Natural killer cell treated with Interleukin-12 subunit alpha and Interleukin-12 subunit beta and Interleukin-15 and Interleukin-18, amount 100 ng/mL, for 72 hours (primary cell): ENCODE measurements at regions not wholly inside any gene's neighbourhood (a gene's known extent, or its start where the extent isn't known, plus 50 kb on each side); places are given as distances from the start of the nearest gene placed in this dataset.

Source experiments
- ATAC-seq, 2 donors: fragments of 150-1000 bp; cut with Tn5 transposase in 1 of 2; sonication (Bioruptor Pico), chemical (Tn5 transposase) in 1 of 2; 2 replicates each; pipeline ENCODE4 v1.10.0; 2021
- DNase-seq: peaks from one replicate; pipeline ENCODE4 v3.0.0; 2022; ENCODE audit warnings: low spot score
- H3K27ac Mint-ChIP-seq, 2 donors: 1 replicate in 1 of 2; 2 replicates in 1 of 2; pipeline ENCODE4 v1.8.0; 2022; ENCODE audit warnings: mixed read lengths in 2 of 2, mild to moderate bottlenecking in 1 of 2, moderate library complexity in 1 of 2
- H3K27me3 Mint-ChIP-seq, 2 donors: 1 replicate in 1 of 2; 2 replicates in 1 of 2; pipeline ENCODE4 v1.8.0; 2022; ENCODE audit warnings: mixed read lengths in 2 of 2
- H3K36me3 Mint-ChIP-seq: one replicate; pipeline ENCODE4 v1.8.0; 2022; ENCODE audit warnings: mixed read lengths
- H3K4me1 Mint-ChIP-seq, 2 donors: 1 replicate in 1 of 2; 2 replicates in 1 of 2; pipeline ENCODE4 v1.8.0; 2022; ENCODE audit warnings: low read depth in 2 of 2, mixed read lengths in 2 of 2, mild to moderate bottlenecking in 1 of 2
- H3K4me3 Mint-ChIP-seq: one replicate; pipeline ENCODE4 v1.8.0; 2022; ENCODE audit warnings: mixed read lengths
- H3K9me3 Mint-ChIP-seq: 2 replicates; pipeline ENCODE4 v1.8.0; 2022; ENCODE audit warnings: mixed read lengths

DNA sequence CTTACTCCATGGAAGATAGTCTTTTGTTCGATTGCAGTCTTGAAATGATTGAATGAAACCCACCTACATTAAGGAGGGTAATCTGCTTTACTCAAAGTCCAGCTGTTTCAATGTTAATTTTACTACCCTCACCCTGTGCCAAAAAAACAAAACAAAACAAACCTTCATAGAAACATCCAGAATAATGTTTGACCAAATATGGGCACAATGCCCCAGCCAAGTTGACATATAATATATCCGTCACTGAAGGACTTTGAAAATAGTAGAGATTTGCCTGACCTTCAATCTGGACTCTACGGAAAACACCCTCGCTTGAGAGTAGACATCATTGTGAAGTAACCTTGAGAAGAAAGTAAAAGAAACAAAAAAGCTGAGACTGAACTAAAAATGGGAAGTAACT lies 550.5 kb upstream of the SMIM31 start:
- Mint-ChIP-seq H3K4me1 (no peaks in the 10 kb centered on the region), H3K4me3 (no peak overlapping the region), H3K27me3 (no peaks in the 10 kb centered on the region), H3K27ac (no peak overlapping the region), H3K36me3 (no peaks in the 10 kb centered on the region), H3K9me3 (peaks cover 16% of the 10 kb centered on the region)
- no peak for DNase-seq
- no peak for ATAC-seq

DNA sequence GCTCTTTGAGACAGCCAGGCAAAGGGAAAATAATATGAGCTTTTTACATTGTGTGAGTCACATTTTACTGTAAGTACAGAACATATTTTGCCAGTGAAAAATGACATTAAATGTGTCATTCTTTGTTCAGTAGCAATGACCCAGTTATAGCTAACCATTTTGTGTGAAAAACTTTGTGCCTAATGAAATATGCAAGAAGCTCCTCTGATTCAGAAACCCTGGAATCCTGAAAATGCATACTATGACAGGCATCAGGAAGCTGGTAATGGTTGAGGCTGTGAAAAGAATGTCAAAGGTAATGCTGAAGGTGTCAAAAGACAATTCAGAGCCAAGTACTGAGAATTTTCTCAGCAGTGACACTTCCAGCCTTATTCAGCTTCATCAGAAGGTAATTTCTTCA lies 549.5 kb upstream of the SMIM31 start:
- H3K36me3 Mint-ChIP-seq = no peaks in the 10 kb centered on the region
- peaks cover 19% of the 10 kb centered on the region for H3K9me3 Mint-ChIP-seq
- no peak for ATAC-seq
- no peak overlapping the region for H3K27ac Mint-ChIP-seq
- H3K27me3 Mint-ChIP-seq = no peaks in the 10 kb centered on the region
- no peak overlapping the region for H3K4me3 Mint-ChIP-seq
- H3K4me1 Mint-ChIP-seq = no peaks in the 10 kb centered on the region
- no peak for DNase-seq

DNA sequence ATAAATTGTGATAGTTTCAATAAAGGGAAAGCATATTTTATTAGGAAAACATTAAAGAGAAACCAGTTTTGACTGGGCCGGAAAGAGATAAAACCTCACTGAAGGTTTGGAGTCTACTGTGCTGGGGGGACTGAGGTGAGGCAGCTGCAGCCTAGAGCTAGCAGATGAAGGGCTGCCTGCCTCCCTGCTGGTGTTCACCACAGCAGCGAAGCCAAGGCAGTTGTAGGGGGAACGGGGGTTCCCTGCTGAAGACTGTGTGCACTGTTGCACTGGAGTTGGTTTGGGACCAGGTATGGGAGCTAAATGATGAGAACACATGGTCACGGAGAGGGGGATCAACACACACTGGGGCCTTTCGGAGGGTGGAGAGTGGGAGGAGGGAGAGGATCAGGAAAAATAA lies 546.5 kb upstream of the SMIM31 start:
- DNase-seq = no peak
- no peaks in the 10 kb centered on the region for H3K36me3 Mint-ChIP-seq
- no peak overlapping the region for H3K27ac Mint-ChIP-seq
- H3K4me3 Mint-ChIP-seq = no peak overlapping the region
- ATAC-seq = no peak
- peaks cover 10% of the 10 kb centered on the region for H3K9me3 Mint-ChIP-seq
- H3K27me3 Mint-ChIP-seq = no peaks in the 10 kb centered on the region
- H3K4me1 Mint-ChIP-seq = no peaks in the 10 kb centered on the region

DNA sequence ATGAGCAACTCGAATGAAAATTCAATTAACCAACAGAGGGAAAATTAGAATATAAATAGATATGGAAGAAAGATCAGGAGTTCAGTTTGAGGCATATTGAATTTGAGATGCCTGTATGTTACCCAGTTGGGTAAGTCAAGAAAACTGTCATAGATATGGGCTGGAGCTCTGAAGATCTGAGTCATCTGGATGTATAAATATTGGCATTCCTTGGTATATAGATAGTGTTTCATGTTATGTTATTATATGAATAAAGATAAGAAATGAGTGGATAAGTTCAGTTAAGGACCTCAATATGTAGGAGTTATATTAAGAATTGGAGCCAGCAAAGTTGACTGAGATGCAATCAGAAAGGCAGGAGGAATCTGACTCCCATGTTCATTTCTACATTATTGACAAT lies 543.6 kb upstream of the SMIM31 start:
- DNase-seq (no peak), ATAC-seq (no peak)
- Mint-ChIP-seq H3K27ac (no peak overlapping the region), H3K4me3 (no peak overlapping the region), H3K27me3 (no peaks in the 10 kb centered on the region), H3K9me3 (peaks cover 3% of the 10 kb centered on the region), H3K4me1 (no peaks in the 10 kb centered on the region), H3K36me3 (no peaks in the 10 kb centered on the region)

DNA sequence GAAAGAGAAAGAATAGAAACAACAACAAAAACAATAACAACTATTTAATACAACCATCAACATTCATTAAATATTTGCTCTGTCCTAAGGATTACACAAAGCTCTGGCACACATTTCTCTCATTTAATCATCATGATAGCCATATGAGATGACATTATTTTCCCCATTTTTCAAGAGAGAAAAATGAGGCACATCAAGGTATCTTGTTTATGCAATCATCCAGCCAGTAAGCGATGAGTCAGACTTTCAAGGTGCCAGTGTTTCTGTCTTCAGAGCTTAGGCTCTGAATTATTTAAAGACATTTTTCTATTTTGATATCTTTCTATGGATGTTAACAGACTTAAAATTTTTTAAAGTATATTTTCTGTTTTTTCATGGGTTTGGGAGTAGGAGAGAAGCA lies 541.8 kb upstream of the SMIM31 start:
- ATAC-seq = no peak
- peaks cover 3% of the 10 kb centered on the region for H3K9me3 Mint-ChIP-seq

DNA sequence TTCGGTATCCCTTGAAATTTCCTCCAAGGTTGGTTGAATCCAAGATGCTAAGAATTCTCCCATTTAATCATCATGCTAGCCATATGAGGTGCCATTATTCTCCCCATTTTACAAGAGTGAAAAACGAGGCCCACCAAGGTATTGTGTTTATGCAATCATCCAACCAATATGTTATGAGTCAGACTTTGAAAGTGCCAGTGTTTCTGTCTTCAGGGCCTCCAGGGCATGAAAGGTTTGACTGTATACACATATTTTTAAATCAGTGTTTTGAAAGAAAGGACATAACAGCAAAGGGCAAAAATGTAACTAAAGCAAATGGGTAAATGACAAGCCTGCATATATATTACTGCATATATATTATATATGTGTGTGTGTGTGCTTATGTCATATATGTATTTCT lies 541.2 kb upstream of the SMIM31 start:
- Mint-ChIP-seq H3K27ac (no peak overlapping the region), H3K4me1 (no peaks in the 10 kb centered on the region), H3K4me3 (no peak overlapping the region), H3K36me3 (no peaks in the 10 kb centered on the region), H3K27me3 (no peaks in the 10 kb centered on the region), H3K9me3 (peaks cover 3% of the 10 kb centered on the region)
- no peak for ATAC-seq
- no peak for DNase-seq

More for the DNA sequence above, 541.8 kb upstream of the SMIM31 start:
- Mint-ChIP-seq H3K4me1 (no peaks in the 10 kb centered on the region), H3K36me3 (no peaks in the 10 kb centered on the region), H3K27ac (no peak overlapping the region), H3K27me3 (no peaks in the 10 kb centered on the region), H3K4me3 (no peak overlapping the region)
- no peak for DNase-seq

DNA sequence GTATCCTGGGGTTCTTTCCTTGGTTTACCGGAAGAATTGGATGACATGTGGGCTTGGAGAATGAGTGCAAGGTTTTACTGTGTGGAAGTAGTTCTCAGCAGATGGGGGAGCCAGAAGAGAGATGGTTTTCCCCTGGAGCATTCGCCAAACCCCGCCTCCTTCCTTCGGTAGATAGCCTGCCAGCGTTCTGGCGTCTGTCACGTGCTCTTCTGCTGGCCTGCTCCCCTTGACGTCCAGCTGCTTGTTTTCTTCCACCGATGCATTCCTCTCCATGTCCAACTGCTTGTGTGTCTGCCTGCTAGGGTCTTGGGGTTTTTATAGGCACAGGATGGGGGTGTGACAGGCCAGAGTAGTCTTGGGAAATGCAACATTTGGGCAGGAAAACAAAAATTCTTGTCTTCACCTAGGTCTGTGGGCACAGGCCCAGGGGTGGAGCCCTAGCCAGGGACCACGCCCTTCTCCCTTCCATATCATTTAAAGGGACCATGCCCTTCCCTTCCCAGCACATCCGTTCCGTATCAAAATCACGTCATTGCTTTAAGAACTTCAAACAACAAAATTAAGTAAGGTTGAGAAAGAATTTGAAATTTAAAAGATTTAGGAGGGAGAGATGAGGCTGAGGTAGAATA lies 538.7 kb upstream of the SMIM31 start:
- Mint-ChIP-seq H3K4me1 (no peaks in the 10 kb centered on the region), H3K9me3 (peaks cover 4% of the 10 kb centered on the region), H3K27ac (no peak overlapping the region), H3K36me3 (no peaks in the 10 kb centered on the region), H3K4me3 (no peak overlapping the region), H3K27me3 (no peaks in the 10 kb centered on the region)
- ATAC-seq (no peak), DNase-seq (no peak)

DNA sequence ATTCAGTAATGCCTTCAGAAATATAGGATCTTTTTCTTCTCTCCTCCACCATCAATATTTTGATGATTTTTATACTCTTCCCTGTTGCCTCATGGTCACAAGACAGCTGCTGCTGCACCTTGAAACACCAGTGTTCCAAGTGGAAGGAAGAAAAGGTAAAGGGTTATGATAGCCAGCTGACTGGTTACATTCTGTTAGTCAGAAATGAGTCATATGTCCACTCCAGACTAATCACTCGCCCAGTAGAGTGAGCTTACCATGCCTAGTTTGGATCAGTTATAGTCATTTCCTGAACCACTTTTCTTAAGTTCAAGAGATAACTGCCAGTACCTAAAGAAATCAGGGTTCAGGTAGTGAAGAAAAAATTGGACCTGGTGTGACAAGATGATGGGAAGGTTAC lies 532.3 kb upstream of the SMIM31 start:
- DNase-seq (no peak), ATAC-seq (no peak)
- no peaks in the 10 kb centered on the region for H3K36me3 Mint-ChIP-seq
- H3K9me3 Mint-ChIP-seq = peaks cover 8% of the 10 kb centered on the region
- no peaks in the 10 kb centered on the region for H3K27me3 Mint-ChIP-seq
- no peak overlapping the region for H3K4me3 Mint-ChIP-seq
- no peak overlapping the region for H3K27ac Mint-ChIP-seq
- H3K4me1 Mint-ChIP-seq = no peaks in the 10 kb centered on the region

- Mint-ChIP-seq H3K9me3 (peaks cover 6% of the 10 kb centered on the region), H3K27me3 (no peaks in the 10 kb centered on the region), H3K4me1 (no peaks in the 10 kb centered on the region), H3K4me3 (no peak overlapping the region), H3K27ac (no peak overlapping the region), H3K36me3 (no peaks in the 10 kb centered on the region)
- DNase-seq (no peak), ATAC-seq (no peak)
These were observed 529.1 kb upstream of the SMIM31 start for GRCh38 chr4:164224871-164225270.

DNA sequence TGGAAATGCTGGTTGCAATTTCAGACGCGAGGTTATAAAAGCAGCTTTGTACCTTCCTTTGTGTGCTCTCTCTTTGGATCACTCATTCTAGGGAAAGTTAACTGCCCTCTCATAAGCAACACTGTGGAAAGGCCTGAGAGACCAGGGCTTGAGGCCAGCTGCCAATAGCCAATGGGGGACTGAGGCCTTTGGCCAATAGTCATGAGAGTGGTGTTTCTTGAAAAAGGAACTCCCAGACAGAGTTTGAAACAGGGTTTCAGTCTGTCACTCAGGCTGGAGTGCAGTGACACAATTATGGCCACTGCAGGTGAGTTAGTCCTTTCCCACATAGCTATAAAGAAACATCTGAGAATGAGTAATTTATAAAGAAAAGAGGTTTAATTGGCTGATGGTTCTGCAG lies 524.7 kb upstream of the SMIM31 start:
- no peaks in the 10 kb centered on the region for H3K36me3 Mint-ChIP-seq
- no peak overlapping the region for H3K4me3 Mint-ChIP-seq

GRCh38 chr4:164239433-164239832 lies 514.5 kb upstream of the SMIM31 start:
- H3K27ac Mint-ChIP-seq = no peak overlapping the region
- no peaks in the 10 kb centered on the region for H3K4me1 Mint-ChIP-seq
- no peak for DNase-seq
- no peaks in the 10 kb centered on the region for H3K36me3 Mint-ChIP-seq
- no peaks in the 10 kb centered on the region for H3K27me3 Mint-ChIP-seq
- no peak overlapping the region for H3K4me3 Mint-ChIP-seq
- peaks cover 12% of the 10 kb centered on the region for H3K9me3 Mint-ChIP-seq
- no peak for ATAC-seq

More for the DNA sequence above, 524.7 kb upstream of the SMIM31 start:
- DNase-seq = no peak
- Mint-ChIP-seq H3K4me1 (no peaks in the 10 kb centered on the region), H3K9me3 (peaks cover 3% of the 10 kb centered on the region), H3K27ac (no peak overlapping the region), H3K27me3 (no peaks in the 10 kb centered on the region)
- ATAC-seq = no peak

- Mint-ChIP-seq H3K4me3 (no peak overlapping the region), H3K36me3 (no peaks in the 10 kb centered on the region), H3K4me1 (no peaks in the 10 kb centered on the region), H3K9me3 (peaks cover 12% of the 10 kb centered on the region), H3K27me3 (no peaks in the 10 kb centered on the region), H3K27ac (no peak overlapping the region)
- DNase-seq = no peak
- ATAC-seq = no peak
These were observed 514.0 kb upstream of the SMIM31 start for GRCh38 chr4:164239976-164240375.

DNA sequence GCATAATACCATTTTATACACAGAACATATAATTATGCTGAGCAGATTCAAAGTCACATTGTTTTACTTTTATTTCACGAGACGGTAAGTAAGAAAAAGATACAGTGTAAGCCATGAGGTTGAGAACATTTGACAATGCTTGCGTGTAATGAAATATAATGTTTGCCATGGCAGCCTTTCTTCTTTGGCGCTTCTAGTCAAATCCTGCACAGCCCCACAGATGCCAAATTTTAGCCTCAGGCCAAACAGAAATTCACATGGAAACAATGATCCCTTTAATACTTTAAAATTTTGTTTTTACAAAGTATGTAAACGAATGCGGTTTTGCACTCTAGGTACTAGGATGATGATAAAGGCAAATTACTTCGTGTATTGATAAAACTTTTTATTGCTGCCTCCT lies 502.7 kb upstream of the SMIM31 start:
- no peaks in the 10 kb centered on the region for H3K36me3 Mint-ChIP-seq
- no peak overlapping the region for H3K27ac Mint-ChIP-seq
- ATAC-seq (no peak), DNase-seq (no peak)
- H3K27me3 Mint-ChIP-seq = no peaks in the 10 kb centered on the region
- H3K4me1 Mint-ChIP-seq = no peaks in the 10 kb centered on the region
- H3K4me3 Mint-ChIP-seq = no peak overlapping the region
- H3K9me3 Mint-ChIP-seq = peaks cover 9% of the 10 kb centered on the region

GRCh38 chr4:164252286-164252685 lies 501.6 kb upstream of the SMIM31 start:
- Mint-ChIP-seq H3K4me1 (no peaks in the 10 kb centered on the region), H3K36me3 (no peaks in the 10 kb centered on the region), H3K4me3 (no peak overlapping the region), H3K27me3 (no peaks in the 10 kb centered on the region), H3K27ac (no peak overlapping the region), H3K9me3 (peaks cover 9% of the 10 kb centered on the region)
- DNase-seq (no peak), ATAC-seq (no peak)

GRCh38 chr4:164261831-164262230 lies 492.1 kb upstream of the SMIM31 start:
- ATAC-seq = no peak
- no peak overlapping the region for H3K27ac Mint-ChIP-seq

More at GRCh38 chr4:164261831-164262230, 492.1 kb upstream of the SMIM31 start:
- Mint-ChIP-seq H3K9me3 (peaks cover 9% of the 10 kb centered on the region), H3K4me1 (no peaks in the 10 kb centered on the region), H3K36me3 (no peaks in the 10 kb centered on the region), H3K27me3 (no peaks in the 10 kb centered on the region), H3K4me3 (no peak overlapping the region)
- no peak for DNase-seq
